Activated B cell treated with CpG ODN at 0.5 μM for 24 hours (primary cell): ENCODE measurements at regions not wholly inside any gene's neighbourhood (a gene's known extent, or its start where the extent isn't known, plus 50 kb on each side); places are given as distances from the start of the nearest gene placed in this dataset.

ENCODE experiments used
- ATAC-seq: fragments of 200-7000 bp; cut with Tn5 transposase; one replicate; pipeline ENCODE4 v1.10.0; 2021; ENCODE audit warnings: low read depth, mild to moderate bottlenecking, moderate library complexity
- CTCF ChIA-PET: fragments of 350-600 bp; sonication (Branson Sonifier 250); formaldehyde crosslinking; loops from one replicate; lab custom pipeline; 2021; ENCODE audit warnings: antibody characterized with exemption; lab: Charles Lee
- POLR2A ChIA-PET: fragments of 350-600 bp; sonication (Branson Sonifier 250); formaldehyde crosslinking; loops from one replicate; lab custom pipeline; 2021; ENCODE audit warnings: antibody characterized with exemption; lab: Charles Lee
- DNase-seq: peaks from one replicate; pipeline ENCODE4 v3.0.0; 2022
- H3K27ac Mint-ChIP-seq: one replicate; pipeline ENCODE4 v1.8.0; 2020; ENCODE audit warnings: mixed read lengths
- H3K27me3 Mint-ChIP-seq: one replicate; pipeline ENCODE4 v1.8.0; 2021; ENCODE audit warnings: mixed read lengths
- H3K36me3 Mint-ChIP-seq: one replicate; pipeline ENCODE4 v1.8.0; 2021; ENCODE audit warnings: low read depth, mixed read lengths
- H3K4me1 Mint-ChIP-seq: one replicate; pipeline ENCODE4 v1.8.0; 2021; ENCODE audit warnings: mixed read lengths
- H3K4me3 Mint-ChIP-seq: one replicate; pipeline ENCODE4 v1.8.0; 2020; ENCODE audit warnings: mild to moderate bottlenecking, mixed read lengths
- H3K9me3 Mint-ChIP-seq: one replicate; pipeline ENCODE4 v1.8.0; 2020; ENCODE audit warnings: mixed read lengths
- CTCF ChIP-seq: fragments of 200-600 bp; IDR thresholded peaks from one replicate; pipeline ENCODE4 v1.8.0; 2022; ENCODE audit warnings: antibody characterized with exemption, mild to moderate bottlenecking
- intact Hi-C: fragments of 100-400 bp; cut with micrococcal nuclease; formaldehyde crosslinking; loops from one replicate; pipeline ENCODE4 v1.15.1; 2024

GRCh38 chr4:66885501-66886165, 659.7 kb downstream of the CENPC start:
- no peaks in the 10 kb centered on the region for H3K36me3 Mint-ChIP-seq
- POLR2A ChIA-PET, result no interaction called here
- CTCF ChIA-PET, result no interaction called here
- H3K27me3 Mint-ChIP-seq, result no peaks in the 10 kb centered on the region
- ATAC-seq (no peak), DNase-seq (no peak)
- H3K4me3 Mint-ChIP-seq, result no peak overlapping the region
- no peaks in the 10 kb centered on the region for H3K9me3 Mint-ChIP-seq
- intact Hi-C loops, result no loop called here
- no peak overlapping the region for H3K27ac Mint-ChIP-seq
- H3K4me1 Mint-ChIP-seq, result no peaks in the 10 kb centered on the region
- TF ChIP-seq CTCF, result no peak

- H3K36me3 Mint-ChIP-seq, result no peaks in the 10 kb centered on the region
- TF ChIP-seq CTCF, result no peak
- ATAC-seq (no peak), DNase-seq (no peak)
- no peak overlapping the region for H3K4me3 Mint-ChIP-seq
- H3K4me1 Mint-ChIP-seq, result no peaks in the 10 kb centered on the region
- POLR2A ChIA-PET, result no interaction called here
- no peak overlapping the region for H3K27ac Mint-ChIP-seq
- intact Hi-C loops, result no loop called here
- CTCF ChIA-PET, result no interaction called here
- H3K9me3 Mint-ChIP-seq, result no peaks in the 10 kb centered on the region
- H3K27me3 Mint-ChIP-seq, result no peaks in the 10 kb centered on the region
Observed at GRCh38 chr4:66876946-66877345, 668.4 kb downstream of the CENPC start.

- Mint-ChIP-seq H3K27ac (no peak overlapping the region), H3K4me1 (no peaks in the 10 kb centered on the region), H3K36me3 (no peaks in the 10 kb centered on the region), H3K9me3 (peaks cover 2% of the 10 kb centered on the region), H3K27me3 (no peaks in the 10 kb centered on the region), H3K4me3 (no peak overlapping the region)
- POLR2A ChIA-PET, result no interaction called here
- TF ChIP-seq CTCF, result no peak
- ATAC-seq, result no peak
- DNase-seq, result no peak
- CTCF ChIA-PET, result no interaction called here
- intact Hi-C loops, result loop anchor here (2.0 kb wide), 1 partner anchor 24 kb away; no protein-coding TSS in a partner anchor
Observed at GRCh38 chr4:66872661-66873060, 672.6 kb downstream of the CENPC start.

- no peak overlapping the region for H3K27ac Mint-ChIP-seq
- DNase-seq (no peak), ATAC-seq (no peak)
- H3K9me3 Mint-ChIP-seq, result no peaks in the 10 kb centered on the region
- ChIA-PET POLR2A (no interaction called here), CTCF (no interaction called here)
- no peak overlapping the region for H3K4me3 Mint-ChIP-seq
- no peaks in the 10 kb centered on the region for H3K4me1 Mint-ChIP-seq
- intact Hi-C loops, result no loop called here
- TF ChIP-seq CTCF, result no peak
- H3K36me3 Mint-ChIP-seq, result no peaks in the 10 kb centered on the region
- H3K27me3 Mint-ChIP-seq, result no peaks in the 10 kb centered on the region
Observed at GRCh38 chr4:66863481-66863880, 681.8 kb downstream of the CENPC start.

GRCh38 chr4:66855956-66856355, 689.3 kb downstream of the CENPC start:
- Mint-ChIP-seq H3K27ac (no peak overlapping the region), H3K9me3 (no peaks in the 10 kb centered on the region), H3K36me3 (no peaks in the 10 kb centered on the region), H3K4me1 (no peaks in the 10 kb centered on the region), H3K27me3 (no peaks in the 10 kb centered on the region), H3K4me3 (no peak overlapping the region)
- ChIA-PET POLR2A (no interaction called here), CTCF (no interaction called here)
- intact Hi-C loops, result no loop called here
- DNase-seq (no peak), ATAC-seq (no peak)
- no peak for TF ChIP-seq CTCF
